ENCODE measurements at regions not wholly inside any gene's neighbourhood (a gene's known extent, or its start where the extent isn't known, plus 50 kb on each side); places are given as distances from the start of the nearest gene placed in this dataset.
"Not testable (repeated sequence)": the region's sequence is repeated elsewhere in the genome, so short reads cannot be mapped to it uniquely, and the experiment has no call there.

DNA sequence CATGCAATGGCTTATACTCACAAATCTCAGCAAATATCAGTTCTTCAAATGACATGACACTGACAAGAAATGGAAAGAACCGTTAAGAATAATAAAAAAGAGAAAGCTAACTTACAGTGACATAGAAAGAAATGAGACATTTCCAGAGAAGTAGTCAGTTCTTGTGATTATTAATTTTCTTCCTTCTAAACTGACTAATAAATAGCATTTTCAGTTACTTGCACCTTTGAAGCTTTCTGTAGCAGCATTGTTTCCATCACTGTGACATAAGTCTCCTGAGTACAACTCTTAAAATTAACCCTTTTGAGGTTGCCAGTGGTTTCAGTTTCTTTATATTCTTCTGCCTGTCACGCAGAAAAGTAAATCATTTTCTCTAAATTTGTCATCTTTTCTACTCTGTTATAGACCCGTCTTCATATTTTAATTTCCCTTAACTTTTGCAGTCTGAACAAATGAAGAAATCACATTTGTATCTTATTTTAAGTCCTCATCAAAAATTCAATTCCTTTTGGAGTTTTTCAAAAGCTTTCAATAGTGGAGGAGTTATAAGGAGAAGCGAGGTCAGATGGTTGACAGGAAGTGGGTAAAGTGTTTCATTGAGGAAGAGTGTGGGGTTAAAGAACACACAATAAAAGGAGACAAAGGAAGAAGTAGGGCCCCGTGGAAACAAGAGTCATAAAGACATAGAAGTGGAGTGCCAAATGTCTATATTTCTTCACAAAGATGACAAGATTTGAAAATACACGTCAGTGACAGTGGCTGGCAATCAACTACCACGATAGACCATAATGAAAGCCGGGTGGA lies 57.9 kb upstream of the S1PR1 start:
- no peaks in the 10 kb centered on the region for H3K36me3 ChIP-seq
- TF ChIP-seq EP300 (IDR thresholded peaks at IDR 0.05), result no peak
- TF ChIP-seq CTCF (IDR thresholded peaks at IDR 0.05), result no peak
- no peak for TF ChIP-seq POLR2A (IDR thresholded peaks at IDR 0.05)
- no peak for DNase-seq
- H3K4me1 ChIP-seq (ENCODE audit: insufficient read depth), result no peaks in the 10 kb centered on the region
- H3K27ac ChIP-seq, result no peak overlapping the region
- no peak overlapping the region for H3K4me3 ChIP-seq
- intact Hi-C loops (cut with DNase I), result no loop called here
- no peaks in the 10 kb centered on the region for H3K27me3 ChIP-seq
- 79% methylated on average over 8 of the region's 8 CpGs for WGBS, 3 donors
- H3K9me3 ChIP-seq, result no peaks in the 10 kb centered on the region

DNA sequence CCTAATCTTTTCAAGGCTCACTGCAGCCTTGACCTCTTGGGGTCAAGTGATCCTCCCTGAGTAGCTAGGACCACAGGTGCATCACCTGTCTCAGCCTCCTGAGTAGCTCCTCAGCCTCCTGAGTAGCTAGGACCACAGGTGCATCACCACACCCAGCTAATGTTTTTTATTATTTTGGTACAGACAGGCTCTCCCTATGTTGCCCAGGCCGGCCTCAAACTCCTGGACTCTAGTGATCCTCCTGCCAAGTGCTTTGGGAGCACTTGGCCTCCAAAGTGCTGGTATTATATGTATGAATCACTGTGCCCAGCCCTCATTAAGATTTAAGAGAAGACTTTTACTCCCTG lies 58.5 kb upstream of the S1PR1 start:
- H3K36me3 ChIP-seq, result no peaks in the 10 kb centered on the region
- 77 to 95% (median 90%) methylated on average over 1 of the region's 1 CpG for WGBS, 3 donors
- intact Hi-C loops (cut with DNase I), result no loop called here
- no peaks in the 10 kb centered on the region for H3K27me3 ChIP-seq
- H3K9me3 ChIP-seq, result no peaks in the 10 kb centered on the region
- no peak overlapping the region for H3K27ac ChIP-seq
- no peaks in the 10 kb centered on the region for H3K4me1 ChIP-seq (ENCODE audit: insufficient read depth)
- TF ChIP-seq EP300 (IDR thresholded peaks at IDR 0.05) (no peak), CTCF (IDR thresholded peaks at IDR 0.05) (no peak), POLR2A (IDR thresholded peaks at IDR 0.05) (no peak)
- no peak for DNase-seq
- H3K4me3 ChIP-seq, result no peak overlapping the region

- Histone ChIP-seq H3K36me3 (no peaks in the 10 kb centered on the region), H3K27ac (no peak overlapping the region), H3K27me3 (no peaks in the 10 kb centered on the region), H3K4me3 (no peak overlapping the region), H3K4me1 (ENCODE audit: insufficient read depth) (no peaks in the 10 kb centered on the region), H3K9me3 (no peaks in the 10 kb centered on the region)
- no peak for TF ChIP-seq POLR2A (IDR thresholded peaks at IDR 0.05)
- intact Hi-C loops (cut with DNase I), result no loop called here
- no peak for DNase-seq
- WGBS, 3 donors, result 59 to 65% (median 60%) methylated on average over 1 of the region's 1 CpG
Observed at GRCh38 chr1:101175886-101176285, 60.9 kb upstream of the S1PR1 start.

- H3K4me3 ChIP-seq, result no peak overlapping the region
- no peak for TF ChIP-seq POLR2A (IDR thresholded peaks at IDR 0.05)
Observed at GRCh38 chr1:101175466-101175865, 61.4 kb upstream of the S1PR1 start.

DNA sequence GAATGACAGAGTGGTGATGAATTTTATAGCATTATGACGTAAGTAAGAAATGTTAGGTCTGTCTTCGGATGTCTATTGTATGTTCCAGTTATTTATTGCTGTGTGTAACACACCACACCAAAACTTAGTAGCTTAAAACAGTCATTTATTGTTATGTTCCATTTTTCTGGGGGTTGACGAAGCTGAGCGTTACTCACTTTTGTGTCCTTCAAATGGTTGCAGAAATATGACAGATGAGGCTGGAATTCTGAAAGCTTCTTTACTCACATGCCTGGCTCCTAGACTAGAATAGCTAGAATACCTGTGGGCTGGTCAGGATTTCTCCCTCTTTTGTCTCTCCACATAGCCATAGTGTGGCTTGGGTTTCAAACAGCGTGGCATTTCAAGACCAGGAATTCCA lies 62.1 kb upstream of the S1PR1 start:
- Histone ChIP-seq H3K27me3 (no peaks in the 10 kb centered on the region), H3K36me3 (no peaks in the 10 kb centered on the region), H3K9me3 (no peaks in the 10 kb centered on the region), H3K27ac (no peak overlapping the region), H3K4me3 (no peak overlapping the region), H3K4me1 (ENCODE audit: insufficient read depth) (no peaks in the 10 kb centered on the region)
- DNase-seq, result no peak
- WGBS, 3 donors, result 89 to 98% (median 92%) methylated on average over 5 of the region's 5 CpGs
- TF ChIP-seq CTCF (IDR thresholded peaks at IDR 0.05) (no peak), POLR2A (IDR thresholded peaks at IDR 0.05) (no peak), EP300 (IDR thresholded peaks at IDR 0.05) (no peak)
- intact Hi-C loops (cut with DNase I), result no loop called here

More at GRCh38 chr1:101175466-101175865, 61.4 kb upstream of the S1PR1 start:
- WGBS, 3 donors, result 25 to 39% (median 31%) methylated on average over 3 of the region's 3 CpGs
- Histone ChIP-seq H3K9me3 (no peaks in the 10 kb centered on the region), H3K27me3 (no peaks in the 10 kb centered on the region), H3K4me1 (ENCODE audit: insufficient read depth) (no peaks in the 10 kb centered on the region), H3K27ac (no peak overlapping the region), H3K36me3 (no peaks in the 10 kb centered on the region)
- intact Hi-C loops (cut with DNase I), result no loop called here
- no peak for DNase-seq

GRCh38 chr1:101174298-101174697 lies 62.5 kb upstream of the S1PR1 start:
- intact Hi-C loops (cut with DNase I); DNase-seq; H3K9me3 ChIP-seq; H3K4me3 ChIP-seq; H3K36me3 ChIP-seq; H3K27me3 ChIP-seq; H3K4me1 ChIP-seq (ENCODE audit: insufficient read depth); H3K27ac ChIP-seq: not testable (repeated sequence)
- 96 to 99% (median 98%) methylated on average over 4 of the region's 4 CpGs for WGBS, 3 donors

All from ovary (tissue), 7 donors.